ENCODE measurements at regions not wholly inside any gene's neighbourhood (a gene's known extent, or its start where the extent isn't known, plus 50 kb on each side); places are given as distances from the start of the nearest gene placed in this dataset.

- DNase-seq (ENCODE audit: low spot score): no peak
- H3K4me1 Mint-ChIP-seq: peaks cover 9% of the 10 kb centered on the region
- H3K4me3 ChIP-seq: no peak overlapping the region
- TF ChIP-seq EZH2 (IDR thresholded peaks at IDR 0.05) (no peak), EZH2phosphoT487 (IDR thresholded peaks at IDR 0.05) (no peak), CTCF (IDR thresholded peaks at IDR 0.05) (no peak)
- no peaks in the 10 kb centered on the region for H4K20me1 ChIP-seq (ENCODE audit: low read depth)
- no peaks in the 10 kb centered on the region for H3K27me3 ChIP-seq
- H3F3A ChIP-seq (ENCODE audit: low read depth): peaks cover 6% of the 10 kb centered on the region
- H3K4me2 ChIP-seq: peak overlapping the region; percentile 40
- H3K9me3 ChIP-seq (ENCODE audit: low read depth): no peaks in the 10 kb centered on the region
- peaks cover 2% of the 10 kb centered on the region for H3K9me3 Mint-ChIP-seq
- no peak overlapping the region for H3K27ac ChIP-seq
- no peaks in the 10 kb centered on the region for H3K79me2 ChIP-seq (ENCODE audit: low read depth)
- H3K36me3 ChIP-seq: no peaks in the 10 kb centered on the region
- H3K36me3 Mint-ChIP-seq: no peaks in the 10 kb centered on the region
- H3K9ac ChIP-seq: no peak overlapping the region
- H3K4me3 Mint-ChIP-seq: no peak overlapping the region
- H3K4me1 ChIP-seq: peaks cover 11% of the 10 kb centered on the region
- H3K27ac Mint-ChIP-seq: peak overlapping the region; percentile 14
- H3K27me3 Mint-ChIP-seq (ENCODE audit: insufficient read depth, low read depth): peaks cover 4% of the 10 kb centered on the region
- peak overlapping the region; percentile 45 for H2AFZ ChIP-seq (replicated peaks)
These were observed 101.5 kb downstream of the GCNT1 start for GRCh38 chr9:76560481-76560922.

GRCh38 chr9:76561050-76561713, 102.2 kb downstream of the GCNT1 start:
- H3K27ac ChIP-seq: peak overlapping the region; percentile 34

More at GRCh38 chr9:76561050-76561713, 102.2 kb downstream of the GCNT1 start:
- peaks cover 6% of the 10 kb centered on the region for H3F3A ChIP-seq (ENCODE audit: low read depth)
- no peaks in the 10 kb centered on the region for H3K79me2 ChIP-seq (ENCODE audit: low read depth)
- H3K27me3 ChIP-seq: no peaks in the 10 kb centered on the region
- no peak for TF ChIP-seq CTCF (IDR thresholded peaks at IDR 0.05)
- H3K9me3 ChIP-seq (ENCODE audit: low read depth): no peaks in the 10 kb centered on the region
- no peak overlapping the region for H3K9ac ChIP-seq
- Mint-ChIP-seq H3K4me1 (peaks cover 9% of the 10 kb centered on the region), H3K36me3 (no peaks in the 10 kb centered on the region), H3K4me3 (no peak overlapping the region), H3K9me3 (peaks cover 2% of the 10 kb centered on the region), H3K27ac (peak overlapping the region; percentile 14), H3K27me3 (ENCODE audit: insufficient read depth, low read depth) (peaks cover 4% of the 10 kb centered on the region)
- H3K4me3 ChIP-seq: no peak overlapping the region
- DNase-seq (ENCODE audit: low spot score): no peak
- no peaks in the 10 kb centered on the region for H3K36me3 ChIP-seq
- peak overlapping the region; percentile 45 for H2AFZ ChIP-seq (replicated peaks)
- H4K20me1 ChIP-seq (ENCODE audit: low read depth): no peaks in the 10 kb centered on the region
- H3K4me2 ChIP-seq: peak overlapping the region; percentile 40
- peaks cover 11% of the 10 kb centered on the region for H3K4me1 ChIP-seq
